Germinal center (tissue), 1 donor: ENCODE measurements at regions not wholly inside any gene's neighbourhood (a gene's known extent, or its start where the extent isn't known, plus 50 kb on each side); places are given as distances from the start of the nearest gene placed in this dataset.
A peak's percentile ranks its signal among the peaks of the same experiment; 100 is the strongest.
"Not testable (repeated sequence)": the region's sequence is repeated elsewhere in the genome, so short reads cannot be mapped to it uniquely, and the experiment has no call there.

ENCODE experiments used
- DNase-seq: peaks from one replicate; pipeline ENCODE4 v3.0.0; 2012; ENCODE audit warnings: mixed read lengths, low spot score

DNA sequence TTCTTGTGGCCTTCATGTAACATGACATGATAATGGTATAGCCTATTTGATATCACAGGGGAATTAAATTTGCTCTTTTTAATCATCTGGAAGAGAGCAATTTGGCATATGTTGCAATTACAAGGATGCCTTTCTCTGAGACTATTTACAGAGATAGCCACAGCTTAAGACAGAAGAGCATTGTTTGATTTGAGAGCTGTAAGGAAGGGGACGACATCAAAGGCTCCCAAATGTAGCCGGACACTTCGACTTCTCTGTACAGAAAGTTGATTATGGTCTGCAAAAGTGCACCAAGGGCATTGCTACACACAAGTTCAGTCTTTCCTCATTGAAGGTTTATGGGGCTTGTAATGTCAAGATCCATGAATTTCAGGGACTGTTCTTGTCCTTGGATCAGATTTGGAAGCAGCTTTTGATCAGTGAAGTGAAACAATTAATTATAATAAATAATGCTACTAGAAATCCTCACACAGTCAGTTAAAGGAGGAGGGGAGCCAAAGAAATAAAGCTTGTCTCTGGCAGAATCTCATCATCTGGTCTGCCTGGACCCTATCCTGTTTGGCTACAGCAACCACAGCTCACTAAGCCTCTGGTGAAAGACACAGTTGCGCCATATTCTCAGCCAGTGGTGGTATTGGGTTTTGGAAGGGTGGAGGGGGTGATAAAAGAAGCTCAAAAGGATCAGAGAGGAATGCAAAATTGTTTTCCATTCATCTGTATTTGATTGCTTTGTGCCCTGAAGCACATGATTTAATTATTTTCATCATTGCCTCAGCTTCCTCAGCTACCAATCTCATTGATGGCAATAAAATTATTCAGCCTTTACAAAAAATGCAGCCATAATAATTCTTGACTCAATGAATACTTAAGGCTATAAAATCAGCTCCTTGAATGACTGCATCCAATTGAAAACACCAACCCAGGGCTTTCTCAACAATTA lies 654.3 kb upstream of the LCORL start:
- no peak for DNase-seq

DNA sequence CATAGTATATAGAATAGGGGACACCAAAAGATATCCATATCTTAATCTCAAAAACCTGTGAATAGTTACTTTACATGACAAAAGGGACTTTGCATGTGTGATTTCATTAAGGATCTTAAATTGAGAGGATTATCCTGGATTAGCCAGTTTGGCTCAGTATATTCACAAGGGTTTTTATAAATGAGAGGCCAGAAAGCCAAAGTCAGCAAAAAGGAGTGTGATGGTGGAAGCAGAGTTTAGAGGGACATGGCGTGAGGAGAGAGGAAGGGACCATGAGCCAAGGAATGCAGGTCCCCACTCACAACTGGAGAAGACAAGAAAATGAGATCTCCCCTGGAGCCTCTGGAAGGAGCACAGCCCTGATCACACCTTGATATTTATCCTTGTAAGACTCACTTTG lies 648.5 kb upstream of the LCORL start:
- DNase-seq = no peak

DNA sequence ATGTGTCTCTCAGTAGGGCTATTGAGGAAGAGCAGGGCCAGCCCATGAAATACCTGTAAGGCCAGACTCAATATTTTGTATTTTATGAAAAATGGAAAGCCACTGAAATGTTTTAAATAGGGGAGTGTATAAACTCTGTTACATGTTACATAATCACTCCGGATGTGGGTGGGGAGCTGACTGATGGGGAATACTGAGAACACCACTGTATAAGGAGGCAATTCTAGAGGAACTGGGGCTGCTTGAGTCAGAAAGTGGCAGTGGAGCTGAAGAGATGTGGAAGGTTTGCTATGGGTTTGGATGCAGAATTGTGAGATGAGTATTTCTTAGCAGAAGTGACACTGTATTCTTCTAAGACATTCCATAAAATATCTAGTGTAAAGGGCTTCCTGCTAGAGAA lies 647.8 kb upstream of the LCORL start:
- DNase-seq = no peak

DNA sequence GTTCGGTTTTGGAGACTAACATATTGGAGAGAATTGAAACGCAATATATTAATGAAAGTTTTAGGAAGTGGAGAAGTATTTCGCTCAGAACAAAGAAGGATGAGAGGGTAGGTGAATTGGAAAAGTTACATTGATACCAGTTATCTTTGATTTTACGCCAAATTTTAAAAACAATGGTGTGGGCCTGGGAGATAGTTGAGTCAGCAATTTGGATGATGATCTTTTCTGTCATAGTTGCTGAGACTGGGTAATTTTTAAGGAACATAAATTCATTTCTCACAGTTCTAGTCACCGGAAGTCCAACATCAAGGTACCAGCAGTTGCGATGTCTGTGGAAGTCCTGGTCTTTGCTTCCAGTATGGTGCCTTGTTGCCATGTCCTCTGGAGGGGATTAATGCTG lies 644.8 kb upstream of the LCORL start:
- DNase-seq = no peak

DNA sequence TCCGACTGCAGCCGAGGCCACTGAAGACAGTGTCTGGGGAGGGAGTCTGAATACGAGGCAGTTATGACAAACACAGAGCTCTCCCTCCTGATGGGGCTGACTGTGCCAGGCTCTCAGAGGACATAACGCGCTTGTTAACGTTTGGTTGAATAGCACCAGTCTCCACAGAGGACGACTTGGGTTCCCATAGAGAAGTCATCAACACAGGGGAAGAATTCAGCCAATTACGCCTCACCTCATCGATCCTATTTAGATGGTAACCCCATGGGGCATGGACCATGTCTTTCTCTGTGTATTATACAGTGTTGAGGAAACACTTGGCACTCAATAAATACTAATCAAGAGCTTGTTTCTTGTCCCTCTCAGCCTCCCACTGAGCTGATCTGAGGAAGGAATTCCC lies 642.6 kb upstream of the LCORL start:
- no peak for DNase-seq

DNA sequence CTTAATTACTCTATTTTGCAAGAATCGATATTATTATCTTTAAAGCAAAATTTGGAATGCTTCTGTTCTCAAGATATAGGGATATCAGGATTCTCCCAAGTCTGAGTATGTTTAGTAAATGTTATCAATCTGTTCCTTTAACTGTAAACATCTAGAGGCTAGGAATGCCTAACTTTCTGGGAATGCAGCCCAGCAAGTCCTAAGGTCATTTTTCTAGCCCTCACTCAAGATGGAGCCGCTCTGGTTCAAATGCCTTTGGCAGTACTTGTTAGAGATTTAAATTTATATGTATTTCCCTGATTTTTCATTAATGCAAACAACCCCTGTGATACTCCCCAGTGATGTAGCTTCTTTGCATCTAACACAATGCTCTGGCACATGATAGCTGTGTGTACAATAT lies 623.8 kb upstream of the LCORL start:
- no peak for DNase-seq

DNA sequence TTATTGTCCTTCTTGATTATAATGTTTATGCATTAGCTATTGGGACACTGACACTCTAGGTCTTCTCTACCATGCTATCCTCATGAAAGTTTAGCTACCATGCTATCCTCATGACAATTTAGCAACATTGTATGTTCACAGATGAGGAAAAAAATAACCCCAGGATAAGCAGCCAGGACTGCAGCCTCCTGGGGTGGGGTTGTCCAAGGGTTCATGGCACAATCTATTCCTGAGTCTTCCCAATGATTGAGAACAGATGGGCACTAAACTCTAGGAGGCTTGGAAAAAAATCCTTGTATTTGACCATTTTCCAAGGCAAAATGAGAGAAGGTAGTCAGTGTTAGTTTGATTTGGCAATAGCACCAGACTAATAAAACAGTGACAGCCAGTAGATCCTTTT lies 619.8 kb upstream of the LCORL start:
- no peak for DNase-seq

DNA sequence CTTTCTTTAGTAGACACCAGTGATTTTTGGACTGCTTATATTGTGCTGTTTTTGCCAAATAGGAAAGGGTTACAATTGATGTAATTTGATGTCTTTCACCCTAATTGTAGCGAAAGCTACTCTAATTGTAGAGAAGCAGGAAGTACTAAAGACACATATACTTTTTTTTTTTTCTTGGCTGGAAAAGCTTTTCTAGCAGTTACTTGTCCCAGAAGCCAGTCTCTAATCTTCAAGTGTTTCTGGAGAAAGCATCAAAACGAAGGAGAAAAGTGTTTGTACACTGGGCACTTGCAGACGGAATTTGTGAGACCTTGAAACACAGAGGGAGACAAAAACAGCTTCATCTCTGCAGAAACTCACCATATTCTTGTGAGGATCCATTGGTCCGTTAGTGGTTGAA lies 616.5 kb upstream of the LCORL start:
- no peak for DNase-seq

DNA sequence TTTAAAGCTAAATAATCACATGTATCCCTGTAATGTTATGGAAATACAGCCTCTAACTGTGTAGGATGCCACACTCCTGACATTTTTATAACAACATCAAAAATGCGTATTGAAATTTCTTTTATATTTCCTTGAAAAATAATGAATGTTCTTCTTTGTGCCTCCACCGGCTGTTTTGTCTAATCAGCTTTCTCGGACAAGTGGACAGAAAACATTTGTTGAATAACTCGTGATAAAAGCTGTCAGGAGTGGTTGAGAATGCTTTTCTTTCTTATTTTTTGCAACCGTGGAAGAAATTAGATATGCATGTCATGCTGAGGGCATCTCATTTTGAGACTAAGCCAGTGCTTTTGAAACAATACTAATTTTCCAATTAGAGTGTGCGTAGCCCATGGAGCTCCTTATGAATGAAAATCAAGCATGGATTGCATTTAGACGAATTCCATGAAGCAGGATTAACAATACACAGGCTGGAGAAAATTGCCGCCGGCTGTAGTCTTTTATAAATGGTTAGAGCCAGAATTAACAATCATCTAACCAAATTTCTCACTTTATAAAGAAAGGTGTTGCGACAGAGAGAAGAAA lies 614.5 kb upstream of the LCORL start:
- DNase-seq = no peak

DNA sequence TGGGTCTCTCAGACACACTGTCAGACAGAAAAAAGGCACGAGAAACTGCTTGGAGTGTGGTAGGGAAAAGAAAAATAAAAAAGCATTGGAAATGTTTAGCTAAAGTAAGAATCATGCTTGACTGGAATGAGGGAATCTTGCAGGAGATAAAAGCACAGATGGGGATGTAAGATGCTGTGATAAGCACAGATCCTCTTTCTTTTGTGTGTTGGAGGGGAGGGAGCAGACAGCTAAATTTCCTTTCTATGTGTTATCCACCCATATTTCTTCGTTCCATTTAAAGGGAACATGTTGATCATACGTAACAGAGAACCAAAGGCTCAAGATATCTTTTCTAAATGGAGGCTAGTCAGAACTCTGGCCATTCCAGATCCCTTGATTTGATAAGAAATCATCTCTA lies 614.0 kb upstream of the LCORL start:
- DNase-seq = no peak

DNA sequence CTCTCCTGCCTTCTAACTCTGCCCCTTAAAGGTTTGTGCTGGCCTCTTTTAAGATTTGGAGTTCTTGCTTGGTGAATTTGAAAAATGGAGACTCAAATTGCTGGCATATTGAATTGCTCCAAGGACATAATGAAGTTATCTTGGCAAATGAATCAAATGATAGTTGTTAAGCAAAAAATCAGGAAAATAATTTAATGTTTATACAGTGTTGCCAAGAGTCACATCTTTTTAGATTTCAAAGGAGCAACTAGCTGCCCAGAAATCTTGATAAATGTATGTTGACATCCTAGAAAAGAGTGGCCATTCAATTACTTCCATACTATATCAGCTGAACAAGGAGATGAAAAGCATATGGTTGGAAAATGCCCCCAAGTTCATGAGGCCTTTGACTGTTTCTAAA lies 610.0 kb upstream of the LCORL start:
- DNase-seq = no peak

DNA sequence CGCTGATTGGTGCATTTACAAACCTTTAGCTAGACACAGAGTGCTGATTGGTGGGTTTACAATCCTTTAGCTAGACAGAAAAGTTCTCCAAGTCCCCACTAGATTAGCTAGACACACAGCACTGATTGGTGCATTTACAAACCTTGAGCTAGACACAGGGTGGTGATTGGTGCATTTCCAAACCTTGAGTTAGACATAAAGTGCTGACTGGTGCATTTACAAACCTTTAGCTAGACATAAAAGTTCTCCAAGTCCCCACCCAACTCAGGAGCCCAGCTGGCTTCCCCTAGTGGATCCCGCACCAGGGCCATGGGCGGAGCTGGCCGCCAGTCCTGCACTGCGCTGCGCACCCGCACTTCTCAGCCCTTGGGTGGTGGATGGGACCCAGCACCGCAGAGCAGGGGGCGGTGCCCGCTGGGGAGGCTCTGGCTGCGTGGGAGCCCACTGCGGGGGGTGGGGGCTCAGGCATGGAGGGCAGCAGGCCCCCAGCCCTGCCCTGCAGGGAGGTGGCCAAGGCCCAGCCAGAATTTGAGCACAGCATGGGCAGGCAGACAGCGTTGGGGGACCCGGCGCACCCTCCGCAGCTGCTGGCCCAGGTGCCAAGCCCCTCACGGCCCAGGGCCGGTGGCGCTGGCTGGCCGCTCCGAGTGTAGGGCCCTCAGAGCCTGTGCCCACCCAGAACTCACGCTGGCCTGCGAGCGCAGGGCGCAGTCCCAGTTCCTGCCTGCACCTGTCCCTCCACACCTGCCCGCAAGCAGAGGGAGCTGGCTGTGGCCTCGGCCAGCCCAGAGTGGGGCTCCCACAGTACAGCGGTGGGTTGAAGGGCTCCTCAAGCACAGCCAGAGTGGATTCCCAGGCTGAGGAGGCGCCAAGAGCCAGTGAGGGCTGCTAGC lies 608.9 kb upstream of the LCORL start:
- DNase-seq = no peak

DNA sequence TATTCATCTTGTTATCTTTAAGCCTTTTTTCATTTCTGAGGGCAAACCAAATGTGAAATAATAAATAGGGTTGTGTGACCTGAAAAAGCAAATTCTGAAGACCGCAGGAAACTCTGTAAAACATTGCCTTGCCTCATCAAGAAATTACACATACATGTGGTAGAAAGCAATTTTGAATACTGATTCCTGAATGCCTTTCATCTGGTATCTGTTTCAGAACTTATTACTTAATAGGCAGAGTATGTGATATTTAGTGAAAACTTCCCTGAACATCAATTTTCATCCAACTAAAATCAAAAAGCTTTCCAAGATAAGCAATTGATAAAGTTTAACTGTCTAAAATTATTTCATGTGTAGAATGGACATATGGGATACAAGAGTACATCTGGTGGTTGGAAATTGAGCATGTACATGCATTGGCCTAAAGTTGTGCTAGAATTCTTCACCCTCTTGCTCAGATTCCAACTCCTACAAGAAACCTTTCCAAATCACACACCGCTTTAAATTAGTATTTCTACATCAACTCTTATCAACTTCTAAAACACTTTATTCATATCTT lies 606.0 kb upstream of the LCORL start:
- DNase-seq = no peak

DNA sequence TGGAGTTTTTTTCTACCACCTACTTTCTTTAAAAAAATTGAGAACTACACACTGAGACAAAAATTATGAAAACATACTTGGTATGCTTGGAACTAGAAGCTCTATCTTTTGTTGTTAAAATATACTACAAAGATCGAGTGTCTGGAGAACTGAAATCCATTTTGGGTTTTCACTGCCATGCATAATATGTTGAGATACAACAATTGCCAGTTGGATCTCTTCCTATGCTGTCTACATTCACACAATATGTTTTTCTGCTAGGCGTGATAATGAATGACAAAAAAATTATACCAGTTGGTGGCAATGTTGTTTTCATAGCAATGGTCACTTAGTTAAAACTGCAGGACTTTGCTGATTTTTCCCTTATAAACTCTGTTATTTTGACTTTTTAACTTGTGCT lies 605.4 kb upstream of the LCORL start:
- DNase-seq = no peak

DNA sequence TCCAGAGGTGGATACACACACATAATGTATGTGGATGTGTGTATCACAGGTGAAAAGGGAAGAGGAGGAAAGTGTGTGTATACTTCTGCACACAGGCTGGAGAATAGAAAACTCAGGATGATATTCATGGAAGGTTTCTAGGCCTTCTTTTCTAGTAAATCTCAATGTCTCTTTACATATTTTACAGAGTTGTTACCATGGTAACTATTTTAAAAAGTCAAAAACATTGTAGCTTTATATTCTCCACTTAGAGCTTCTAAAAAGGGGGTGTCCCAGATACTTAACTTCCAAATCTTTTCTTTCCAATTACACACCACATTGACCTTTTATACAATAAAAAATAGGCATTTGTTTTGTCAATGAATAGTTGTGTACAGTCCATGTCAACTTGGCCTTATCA lies 604.8 kb upstream of the LCORL start:
- DNase-seq = no peak

DNA sequence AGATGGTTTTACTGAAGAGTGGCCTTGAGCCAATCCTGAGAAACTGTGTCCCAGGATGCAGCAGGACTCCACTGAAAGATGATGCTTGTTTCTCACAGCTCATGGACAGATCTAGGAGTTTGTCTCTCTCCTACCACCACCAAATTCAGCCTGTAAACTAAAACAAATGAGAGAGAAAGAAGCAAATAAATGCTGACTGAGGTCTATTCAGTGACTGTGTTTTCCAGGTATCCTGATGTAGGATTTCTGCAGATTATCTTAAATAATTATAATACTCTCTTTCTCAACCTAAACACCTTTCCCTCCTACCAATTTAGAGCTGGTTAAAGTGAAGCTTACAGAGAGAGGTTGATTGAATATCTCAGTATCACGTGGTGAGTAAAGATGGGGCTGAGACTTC lies 599.6 kb upstream of the LCORL start:
- DNase-seq = no peak

DNA sequence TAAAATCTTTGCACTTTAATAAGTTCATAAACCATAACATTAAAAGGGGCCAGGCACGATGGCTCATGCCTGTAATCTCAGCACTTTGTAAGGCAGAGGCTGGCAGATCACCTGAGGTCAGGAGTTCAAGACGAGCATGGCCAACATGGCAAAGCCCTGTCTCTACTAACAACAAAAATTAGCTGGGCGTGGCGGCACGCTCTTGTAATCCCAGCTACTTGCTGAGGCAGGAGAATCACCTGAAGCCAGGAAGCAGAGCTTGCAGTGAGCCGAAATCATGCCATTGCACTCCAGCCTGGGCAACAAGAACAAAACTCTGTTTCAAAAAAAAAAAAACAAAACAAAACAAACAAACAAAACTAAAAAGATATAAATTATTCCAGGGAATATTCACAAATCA lies 595.2 kb upstream of the LCORL start:
- no peak for DNase-seq

DNA sequence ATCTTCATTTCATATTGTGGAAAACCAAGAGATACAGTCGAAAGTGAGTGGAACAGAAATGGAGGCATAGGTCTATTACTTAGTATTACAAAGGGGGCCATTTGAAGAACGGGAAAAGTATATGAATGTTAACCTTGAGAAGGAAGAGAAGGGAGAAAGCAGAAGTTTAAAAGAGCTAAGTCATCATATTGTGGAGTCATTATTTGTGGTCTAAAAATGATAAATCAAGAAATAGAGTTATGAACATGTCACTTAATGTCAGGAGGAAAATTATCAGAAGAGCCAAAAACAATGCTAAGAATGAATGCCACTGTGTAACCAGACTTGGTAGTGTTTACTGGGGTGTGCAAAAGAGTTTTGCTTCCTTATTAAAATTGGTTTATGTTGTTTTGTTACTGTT lies 589.5 kb upstream of the LCORL start:
- DNase-seq = no peak

DNA sequence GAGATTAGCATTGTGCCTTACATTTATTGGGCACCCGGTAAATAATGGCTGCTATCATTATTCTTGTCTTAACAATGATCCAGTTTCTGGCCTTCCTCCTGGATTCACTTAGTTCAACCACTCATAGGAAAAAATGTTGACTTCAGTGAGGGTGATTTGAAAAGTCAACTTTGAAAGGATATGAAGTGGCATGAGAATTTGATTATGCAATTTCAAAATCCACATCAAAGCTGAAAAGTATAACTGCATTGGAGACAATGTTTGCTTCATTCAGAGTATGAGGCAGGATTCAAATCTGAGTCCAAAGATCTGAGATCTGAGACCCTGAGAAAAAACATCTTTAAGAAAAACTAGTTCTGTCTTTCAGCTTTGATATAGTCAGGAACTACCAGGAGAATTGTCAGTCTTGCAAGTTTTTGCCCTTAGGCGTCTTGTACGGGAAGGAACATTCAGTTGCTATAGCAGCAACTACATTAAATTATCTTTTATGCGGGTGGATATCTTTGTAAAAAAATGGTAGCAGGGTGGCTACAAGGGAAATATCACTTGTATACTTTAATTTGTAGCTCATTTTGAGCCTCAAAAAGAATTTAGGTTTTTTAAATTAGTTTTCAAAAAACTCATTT lies 587.5 kb upstream of the LCORL start:
- DNase-seq = no peak

DNA sequence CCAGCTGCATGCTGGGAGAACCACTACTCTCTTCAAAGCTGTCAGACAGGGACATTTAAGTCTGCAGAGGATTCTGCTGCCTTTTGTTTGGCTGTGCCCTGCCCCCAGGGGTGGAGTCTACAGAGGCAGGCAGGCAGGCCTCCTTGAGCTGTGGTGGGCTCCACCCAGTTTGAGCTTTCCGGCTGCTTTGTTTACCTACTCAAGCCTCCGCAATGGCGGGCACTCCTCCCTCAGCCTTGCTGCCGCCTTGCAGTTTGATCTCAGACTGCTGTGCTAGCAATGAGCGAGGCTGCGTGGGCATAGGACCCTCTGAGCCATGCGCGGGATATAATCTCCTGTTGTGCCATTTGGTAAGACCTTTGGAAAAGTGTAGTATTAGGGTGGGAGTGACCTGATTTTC lies 581.1 kb upstream of the LCORL start:
- DNase-seq = not testable (repeated sequence)

DNA sequence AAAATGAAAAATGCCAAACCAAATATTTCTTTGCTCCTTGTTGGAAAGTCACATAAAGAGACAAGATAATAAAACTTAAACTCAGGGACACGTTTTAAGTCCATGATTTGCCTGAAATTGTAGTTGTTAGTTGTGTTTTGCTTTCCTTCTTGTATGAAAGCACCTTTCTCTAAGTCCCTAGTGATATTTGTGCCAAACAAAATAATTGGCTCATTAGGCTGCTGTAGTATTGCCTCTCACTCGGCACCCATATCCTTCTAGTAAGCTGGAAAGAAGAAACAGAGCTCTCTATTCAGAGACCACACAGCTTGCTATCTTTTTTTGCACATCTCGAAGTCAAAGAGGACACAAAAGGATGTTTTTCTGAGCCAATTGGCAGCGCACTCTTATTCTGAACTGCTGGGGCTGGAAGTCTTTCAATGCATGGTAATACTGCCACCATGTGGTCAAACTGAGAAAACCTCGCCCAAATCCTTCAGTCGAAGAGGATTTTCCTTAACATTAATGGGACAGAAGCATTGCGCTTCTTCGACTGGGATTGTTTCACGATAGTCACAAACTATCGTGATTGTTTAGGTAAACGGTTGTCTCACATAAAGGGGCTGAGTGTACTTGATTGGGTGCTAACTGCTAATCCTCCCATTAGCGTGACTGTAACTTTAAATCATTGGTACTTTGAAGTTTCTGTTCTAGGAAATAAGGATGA lies 571.9 kb upstream of the LCORL start:
- peak; percentile 49 for DNase-seq
